Fibroblast of villous mesenchyme (primary cell): ENCODE measurements at regions not wholly inside any gene's neighbourhood (a gene's known extent, or its start where the extent isn't known, plus 50 kb on each side); places are given as distances from the start of the nearest gene placed in this dataset.

Experiments
- DNase-seq: peaks from one replicate; pipeline ENCODE4 v3.0.0-alpha.2; 2010; ENCODE audit warnings: low read depth
- H3K4me3 ChIP-seq: 2 replicates; pipeline ENCODE4 v1.5.1; 2011; ENCODE audit warnings: low read depth, mild to moderate bottlenecking, low read length
- CTCF ChIP-seq: IDR thresholded peaks from 2 replicates; pipeline ENCODE4 v1.5.1; 2012; ENCODE audit warnings: low read depth, mild to moderate bottlenecking, low read length; ENCODE audit not compliant: insufficient read depth

GRCh38 chr3:102163039-102163817, 271.6 kb upstream of the ZPLD1 start:
- no peak for TF ChIP-seq CTCF
- DNase-seq = peak; percentile 91
- no peak overlapping the region for H3K4me3 ChIP-seq

- no peak overlapping the region for H3K4me3 ChIP-seq
- TF ChIP-seq CTCF = no peak
- DNase-seq = no peak
These were observed 271.0 kb upstream of the ZPLD1 start for GRCh38 chr3:102163818-102164154.

GRCh38 chr3:102165367-102165766, 269.4 kb upstream of the ZPLD1 start:
- DNase-seq = no peak
- H3K4me3 ChIP-seq = no peak overlapping the region
- TF ChIP-seq CTCF = no peak

GRCh38 chr3:102169915-102170479, 264.8 kb upstream of the ZPLD1 start:
- no peak for DNase-seq
- no peak for TF ChIP-seq CTCF
- H3K4me3 ChIP-seq = no peak overlapping the region

- no peak overlapping the region for H3K4me3 ChIP-seq
- no peak for TF ChIP-seq CTCF
These were observed 264.3 kb upstream of the ZPLD1 start for GRCh38 chr3:102170545-102170944.

GRCh38 chr3:102174312-102174712, 260.5 kb upstream of the ZPLD1 start:
- DNase-seq = peak; percentile 74

More at GRCh38 chr3:102170545-102170944, 264.3 kb upstream of the ZPLD1 start:
- DNase-seq = no peak

More at GRCh38 chr3:102174312-102174712, 260.5 kb upstream of the ZPLD1 start:
- no peak for TF ChIP-seq CTCF
- no peak overlapping the region for H3K4me3 ChIP-seq
